ENCODE measurements at regions not wholly inside any gene's neighbourhood (a gene's known extent, or its start where the extent isn't known, plus 50 kb on each side); places are given as distances from the start of the nearest gene placed in this dataset.

DNA sequence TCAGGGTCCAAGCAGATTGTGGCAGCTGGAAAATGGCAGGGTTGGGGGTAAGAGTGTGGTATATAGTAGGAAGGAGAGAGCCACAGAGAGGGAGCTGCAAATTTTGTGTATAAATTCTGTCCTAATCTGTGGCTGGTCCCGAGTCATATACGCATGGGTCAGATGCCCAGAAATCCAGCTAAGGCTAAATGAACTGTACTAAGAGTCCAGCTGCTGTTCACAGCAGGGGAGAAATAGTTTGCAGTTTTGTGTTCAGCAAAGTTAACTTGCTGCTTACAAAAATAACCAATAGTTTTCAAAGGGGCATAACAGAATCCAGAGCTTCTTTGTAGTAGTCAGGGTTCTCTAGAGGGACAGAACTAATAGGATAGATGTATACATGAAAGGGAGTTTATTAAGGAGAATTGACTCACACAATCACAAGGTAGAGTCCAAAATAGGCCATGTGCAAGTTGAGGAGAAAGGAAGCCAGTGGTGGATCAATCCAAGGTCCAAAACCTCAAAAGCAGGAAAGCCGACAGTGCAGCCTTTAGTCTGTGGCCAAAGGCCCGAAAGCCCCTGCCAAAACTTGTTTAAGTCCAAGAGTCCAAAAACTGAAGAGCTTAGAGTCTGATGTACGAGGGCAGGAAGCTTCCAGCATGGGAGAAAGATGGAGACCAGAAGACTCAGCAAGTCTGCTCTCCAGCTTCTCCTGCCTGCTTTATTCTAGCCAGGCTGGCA lies 146.1 kb upstream of the KBTBD8 start:
- in situ Hi-C loops (cut with HindIII; ENCODE audit: low pct_unique_long_range_greater_than_20kb, low sequenced_read_pairs) = no loop called here
- TF ChIP-seq JUND (IDR thresholded peaks at IDR 0.05; ENCODE audit: low read depth) = no peak
- DNase-seq (ENCODE audit: low read depth in 1 of 2, low spot score in 1 of 2) = no peak

DNA sequence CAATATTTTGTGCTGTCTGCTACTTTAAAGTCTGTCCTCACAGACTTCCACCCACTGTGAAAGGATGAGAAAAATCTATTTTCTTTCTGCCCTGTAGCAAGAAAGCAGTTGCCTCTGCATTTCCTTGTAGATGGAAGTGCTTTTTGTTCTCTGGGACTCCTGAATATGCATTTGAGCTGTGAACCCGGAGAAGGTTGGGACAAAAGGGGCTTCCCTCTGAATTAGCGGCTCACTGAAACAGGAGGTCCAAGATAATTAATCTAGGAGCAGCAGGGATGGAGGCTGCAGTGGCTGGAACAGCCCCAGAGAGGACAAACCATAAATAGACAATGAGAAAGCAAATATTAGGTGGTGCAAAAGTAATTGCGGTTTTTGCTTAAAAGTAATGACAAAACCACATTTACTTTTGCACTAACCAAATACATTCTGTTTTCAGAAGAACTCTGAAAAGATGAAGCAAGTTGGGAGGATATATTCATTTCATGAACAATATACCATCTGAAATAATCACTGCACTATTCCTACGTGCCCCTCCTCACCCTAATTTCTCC lies 143.4 kb upstream of the KBTBD8 start:
- in situ Hi-C loops (cut with HindIII; ENCODE audit: low pct_unique_long_range_greater_than_20kb, low sequenced_read_pairs) = no loop called here
- TF ChIP-seq JUND (IDR thresholded peaks at IDR 0.05; ENCODE audit: low read depth) = no peak
- no peak for DNase-seq (ENCODE audit: low read depth in 1 of 2, low spot score in 1 of 2)

DNA sequence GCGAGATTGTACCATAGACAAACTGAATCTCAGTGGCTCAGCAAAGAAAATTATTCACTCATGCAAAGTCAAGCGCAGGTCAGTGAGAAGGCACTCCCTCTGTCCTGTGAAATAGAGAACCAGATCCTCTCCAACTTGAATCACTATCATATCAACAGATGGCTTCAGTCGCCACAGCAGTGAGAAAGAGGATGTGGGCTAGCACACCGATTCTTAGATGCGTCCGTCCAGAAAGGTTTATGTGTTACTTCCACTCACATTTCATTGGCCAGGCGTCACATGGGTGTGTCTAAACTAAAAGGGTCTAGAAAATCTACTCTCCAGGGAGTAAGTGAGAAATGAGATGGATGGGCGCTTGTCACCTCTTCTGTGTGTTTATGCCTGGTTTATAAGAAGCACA lies 141.6 kb upstream of the KBTBD8 start:
- TF ChIP-seq JUND (IDR thresholded peaks at IDR 0.05; ENCODE audit: low read depth) = no peak
- DNase-seq (ENCODE audit: low read depth in 1 of 2, low spot score in 1 of 2) = no peak
- in situ Hi-C loops (cut with HindIII; ENCODE audit: low pct_unique_long_range_greater_than_20kb, low sequenced_read_pairs) = no loop called here

DNA sequence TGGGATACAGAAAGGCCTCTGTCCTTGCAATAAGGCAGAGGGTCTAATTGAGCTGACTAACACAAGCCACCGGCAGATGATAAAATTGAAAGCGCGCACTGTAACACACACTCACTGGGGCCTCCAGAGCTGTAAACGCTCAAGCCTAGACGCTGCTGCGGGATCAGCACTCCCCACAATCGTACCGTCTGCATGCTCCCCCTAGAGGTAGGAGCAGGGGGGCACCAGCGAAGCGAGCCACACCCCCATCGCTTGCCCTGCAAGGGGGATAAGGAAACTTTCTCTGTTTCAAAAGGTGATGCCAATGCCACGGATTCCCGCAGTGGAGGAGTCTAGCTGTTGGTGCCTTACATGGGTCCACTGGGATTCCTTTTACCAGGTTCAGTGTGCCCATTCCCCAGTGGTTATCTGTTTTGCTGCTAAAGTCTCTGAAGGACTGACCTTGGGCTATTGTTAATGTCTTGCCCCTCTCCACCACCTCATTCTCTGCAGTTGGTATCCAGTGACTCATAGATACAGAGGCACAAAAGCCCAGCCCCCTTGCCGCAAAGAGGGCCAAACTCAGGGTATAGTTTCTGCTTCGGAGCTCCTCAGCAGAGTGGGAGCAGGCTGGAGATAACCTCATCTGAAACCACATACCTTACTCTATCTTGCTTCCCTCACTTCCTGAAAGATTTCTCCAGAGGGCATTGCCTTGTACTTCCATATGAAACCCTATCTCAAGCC lies 139.3 kb upstream of the KBTBD8 start:
- no peak for DNase-seq (ENCODE audit: low read depth in 1 of 2, low spot score in 1 of 2)
- TF ChIP-seq JUND (IDR thresholded peaks at IDR 0.05; ENCODE audit: low read depth) = no peak
- in situ Hi-C loops (cut with HindIII; ENCODE audit: low pct_unique_long_range_greater_than_20kb, low sequenced_read_pairs) = no loop called here

DNA sequence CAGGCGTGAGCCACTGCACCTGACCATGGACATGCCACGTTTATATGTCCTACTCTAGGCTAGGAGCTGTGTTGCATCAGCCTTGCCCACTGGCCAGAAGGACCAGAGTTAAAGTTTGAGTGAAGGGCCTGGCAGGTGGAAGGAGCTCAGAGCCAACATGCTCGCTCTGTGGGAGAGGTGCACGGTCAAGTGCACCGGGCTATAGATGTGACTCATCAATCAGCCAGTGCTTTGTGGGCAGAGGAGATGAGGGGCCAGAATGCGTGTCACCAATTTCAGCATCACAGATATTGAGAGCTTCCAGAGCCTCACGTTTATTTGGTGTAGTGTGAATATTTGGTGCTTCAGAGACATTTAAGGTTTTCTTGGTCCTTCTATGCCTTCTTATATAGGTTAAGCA lies 137.3 kb upstream of the KBTBD8 start:
- no peak for TF ChIP-seq JUND (IDR thresholded peaks at IDR 0.05; ENCODE audit: low read depth)
- in situ Hi-C loops (cut with HindIII; ENCODE audit: low pct_unique_long_range_greater_than_20kb, low sequenced_read_pairs) = no loop called here
- no peak for DNase-seq (ENCODE audit: low read depth in 1 of 2, low spot score in 1 of 2)

DNA sequence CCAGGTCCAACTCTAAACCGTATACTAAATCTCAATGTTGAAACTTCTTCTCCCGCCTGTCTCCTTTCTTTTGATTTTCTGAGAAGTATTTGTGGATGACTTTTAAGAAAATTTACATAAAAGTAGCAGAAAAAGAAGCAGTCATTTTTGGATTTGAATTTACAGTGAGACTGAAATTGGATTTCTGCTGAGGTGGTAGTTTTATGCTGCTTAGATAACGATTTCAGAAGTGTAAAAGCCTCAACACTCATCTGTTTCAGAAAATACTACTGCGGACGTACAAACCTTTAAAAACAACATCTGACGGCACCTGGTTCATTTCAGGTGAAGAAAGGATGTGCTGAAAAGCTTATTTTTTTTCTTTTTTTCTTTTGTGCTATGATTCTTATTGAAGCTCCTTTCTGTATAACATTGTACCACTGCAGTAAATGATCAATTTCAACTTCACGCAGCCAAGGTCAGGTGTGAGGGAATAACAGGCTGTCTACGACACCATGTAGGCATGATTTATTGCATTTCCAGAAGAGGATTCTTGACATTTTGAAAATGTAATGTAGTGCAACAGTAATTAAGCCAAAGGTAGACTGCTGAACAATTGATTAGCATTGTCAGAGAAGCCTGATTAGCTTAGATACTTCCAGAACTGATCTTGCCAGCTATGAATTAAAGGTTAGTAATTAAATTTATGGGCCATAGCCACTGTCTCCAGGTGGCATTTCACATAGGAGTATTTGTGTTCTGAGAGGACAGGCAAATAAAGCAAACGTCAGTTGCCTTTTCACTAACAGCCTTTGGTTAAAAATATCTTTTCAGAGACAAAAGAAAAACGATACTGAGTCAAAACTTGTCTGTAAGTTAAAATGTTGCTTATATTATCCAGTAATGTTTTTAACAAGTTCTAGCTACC lies 134.6 kb upstream of the KBTBD8 start:
- in situ Hi-C loops (cut with HindIII; ENCODE audit: low pct_unique_long_range_greater_than_20kb, low sequenced_read_pairs) = no loop called here
- no peak for DNase-seq (ENCODE audit: low read depth in 1 of 2, low spot score in 1 of 2)
- TF ChIP-seq JUND (IDR thresholded peaks at IDR 0.05; ENCODE audit: low read depth) = no peak

DNA sequence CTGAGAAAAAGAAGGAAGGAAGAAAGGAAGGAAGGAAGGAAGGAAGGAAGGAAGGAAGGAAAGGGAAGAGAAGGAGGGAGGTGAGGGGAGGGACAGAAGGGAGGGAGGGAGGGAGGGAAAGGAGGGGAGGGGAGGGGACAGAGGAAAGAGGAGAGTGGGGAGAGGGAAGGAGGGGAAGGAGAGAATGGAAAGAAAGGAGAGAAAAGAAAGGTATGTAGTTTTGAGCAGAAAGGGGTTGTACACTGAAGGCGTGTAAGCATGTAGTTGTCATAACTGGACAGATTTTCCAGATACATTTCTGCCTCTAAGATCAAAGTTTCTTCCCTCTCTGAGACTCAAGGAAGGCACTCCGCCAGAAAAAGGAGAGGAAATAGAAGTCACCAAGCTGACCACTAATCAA lies 113.4 kb upstream of the KBTBD8 start:
- no peak for TF ChIP-seq JUND (IDR thresholded peaks at IDR 0.05; ENCODE audit: low read depth)
- in situ Hi-C loops (cut with HindIII; ENCODE audit: low pct_unique_long_range_greater_than_20kb, low sequenced_read_pairs) = no loop called here
- no peak for DNase-seq (ENCODE audit: low read depth in 1 of 2, low spot score in 1 of 2)

DNA sequence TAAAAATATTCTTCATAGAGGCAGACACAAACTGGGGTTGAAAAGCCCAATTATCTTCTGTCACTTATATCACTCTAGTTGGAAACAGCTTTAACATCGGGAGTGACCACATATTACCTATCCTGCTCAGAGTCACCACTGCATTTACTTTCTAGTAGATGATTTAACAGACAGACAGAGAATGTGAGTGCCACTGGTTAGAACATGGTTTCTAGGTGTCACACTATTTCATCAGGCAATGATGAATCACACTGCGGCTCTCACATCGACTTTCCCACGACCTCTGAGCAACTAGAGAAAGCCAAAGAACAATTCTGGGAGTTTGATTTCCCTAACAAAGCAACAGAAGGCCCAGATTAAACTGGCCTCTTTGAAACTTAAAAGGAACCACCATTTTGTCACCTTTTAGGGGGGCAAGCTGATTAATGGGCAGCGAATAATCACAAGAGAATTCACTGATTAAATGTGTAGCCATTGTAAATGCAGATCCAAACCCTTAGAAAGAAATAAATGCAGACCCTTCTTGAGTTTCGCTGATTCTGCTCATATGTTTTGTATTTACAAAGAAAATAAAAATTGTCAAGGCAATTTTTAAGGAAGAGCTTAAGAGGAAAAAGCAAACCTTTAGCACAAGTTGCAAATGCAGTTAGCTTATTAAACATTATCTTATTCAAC lies 112.6 kb upstream of the KBTBD8 start:
- no peak for TF ChIP-seq JUND (IDR thresholded peaks at IDR 0.05; ENCODE audit: low read depth)
- in situ Hi-C loops (cut with HindIII; ENCODE audit: low pct_unique_long_range_greater_than_20kb, low sequenced_read_pairs) = no loop called here
- DNase-seq (ENCODE audit: low read depth in 1 of 2, low spot score in 1 of 2) = no peak

DNA sequence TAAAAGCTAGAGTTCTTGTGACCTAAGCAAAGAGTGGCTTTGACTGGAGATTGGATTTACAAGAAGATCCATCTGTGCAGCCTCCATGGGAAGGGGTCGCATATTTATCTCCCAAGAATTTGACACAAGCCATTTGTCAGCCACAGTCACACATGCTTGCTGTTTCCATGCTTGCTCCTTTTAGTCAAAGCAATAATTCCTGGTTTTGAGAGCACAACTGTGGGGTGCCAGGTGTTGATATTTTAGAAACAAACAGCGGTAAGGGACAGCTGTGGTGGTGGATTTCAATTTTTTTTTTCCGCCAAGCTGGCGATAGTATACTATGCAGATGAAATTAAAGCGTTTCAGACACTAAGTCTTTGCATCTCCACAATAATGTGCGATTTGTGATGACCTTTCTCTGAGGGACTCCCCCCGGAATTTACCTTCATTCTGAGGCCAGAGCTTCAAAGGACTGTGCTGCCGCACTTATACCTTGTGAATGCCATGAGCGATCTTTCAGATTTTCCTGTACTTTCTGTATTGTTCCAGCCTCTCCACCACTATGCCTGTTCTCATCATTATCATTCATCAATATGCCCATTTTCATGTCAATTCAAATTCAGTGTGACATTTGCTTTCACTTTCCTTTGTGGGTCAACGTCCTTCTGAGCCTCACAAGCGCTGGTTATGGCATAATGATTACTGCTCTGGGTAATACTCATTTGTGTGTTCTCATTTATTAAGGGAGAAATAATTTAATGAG lies 108.2 kb upstream of the KBTBD8 start:
- TF ChIP-seq JUND (IDR thresholded peaks at IDR 0.05; ENCODE audit: low read depth) = no peak
- DNase-seq (ENCODE audit: low read depth in 1 of 2, low spot score in 1 of 2) = no peak
- in situ Hi-C loops (cut with HindIII; ENCODE audit: low pct_unique_long_range_greater_than_20kb, low sequenced_read_pairs) = no loop called here

DNA sequence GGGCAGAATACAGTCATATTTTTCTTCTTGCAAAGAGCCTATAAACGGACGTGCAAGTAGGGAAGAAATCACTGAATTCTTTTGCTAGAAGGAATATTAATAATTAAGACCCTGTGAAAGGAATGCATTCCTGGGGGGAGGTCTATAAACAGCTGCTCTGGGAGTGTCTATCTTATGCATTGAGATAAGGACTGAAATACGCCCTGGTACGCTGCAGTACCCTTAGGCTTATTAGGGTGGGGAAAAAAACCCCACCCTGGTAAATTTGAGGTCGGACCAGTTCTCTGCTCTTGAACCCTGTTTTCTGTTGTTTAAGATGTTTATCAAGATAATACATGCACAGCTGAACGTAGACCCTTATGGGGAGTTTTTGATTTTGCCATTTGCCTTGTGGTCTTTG lies 100.0 kb upstream of the KBTBD8 start:
- in situ Hi-C loops (cut with HindIII; ENCODE audit: low pct_unique_long_range_greater_than_20kb, low sequenced_read_pairs) = no loop called here
- DNase-seq (ENCODE audit: low read depth in 1 of 2, low spot score in 1 of 2) = no peak
- TF ChIP-seq JUND (IDR thresholded peaks at IDR 0.05; ENCODE audit: low read depth) = no peak

DNA sequence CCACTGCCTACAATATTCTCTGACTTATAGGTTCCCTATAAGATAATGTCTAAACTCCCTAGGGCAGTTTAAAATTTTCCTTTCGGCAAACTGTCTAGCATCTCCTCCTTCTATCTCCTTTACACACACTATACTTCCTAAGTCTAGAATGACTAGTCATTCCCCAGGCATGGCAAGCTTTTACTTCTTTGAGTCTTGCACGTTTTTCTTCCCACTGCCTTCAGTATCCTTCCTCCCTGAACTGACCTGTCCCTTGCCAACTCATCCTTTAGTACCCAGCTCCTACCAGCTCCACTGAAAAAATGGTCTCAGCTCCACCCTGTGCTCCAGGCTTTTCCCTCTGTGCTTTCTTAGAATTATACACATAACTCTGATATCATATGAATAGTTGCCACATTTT lies 93.8 kb upstream of the KBTBD8 start:
- DNase-seq (ENCODE audit: low read depth in 1 of 2, low spot score in 1 of 2) = no peak
- TF ChIP-seq JUND (IDR thresholded peaks at IDR 0.05; ENCODE audit: low read depth) = no peak
- in situ Hi-C loops (cut with HindIII; ENCODE audit: low pct_unique_long_range_greater_than_20kb, low sequenced_read_pairs) = no loop called here

Data from T47D (cell line).